HEK293T (cell line): ENCODE measurements at regions not wholly inside any gene's neighbourhood (a gene's known extent, or its start where the extent isn't known, plus 50 kb on each side); places are given as distances from the start of the nearest gene placed in this dataset.

Experiments used
- ARNT ChIP-seq: fragments of 450-650 bp; IDR thresholded peaks from 2 replicates; pipeline ENCODE4 v1.6.1; 2017; ENCODE audit warnings: mild to moderate bottlenecking
- BHLHE40 ChIP-seq: fragments of 450-650 bp; IDR thresholded peaks from 2 replicates; pipeline ENCODE4 v1.6.1; 2016; ENCODE audit warnings: mild to moderate bottlenecking, moderate library complexity, borderline replicate concordance
- ELF4 ChIP-seq: fragments of 450-650 bp; IDR thresholded peaks from 2 replicates; pipeline ENCODE4 v1.6.1; 2017; ENCODE audit warnings: antibody characterized with exemption
- FOXA1 ChIP-seq: fragments of 450-650 bp; IDR thresholded peaks from 2 replicates; pipeline ENCODE4 v1.6.1; 2016; ENCODE audit warnings: mild to moderate bottlenecking
- FOXM1 ChIP-seq: fragments of 450-650 bp; IDR thresholded peaks from 2 replicates; pipeline ENCODE4 v1.6.1; 2017; ENCODE audit warnings: mild to moderate bottlenecking, borderline replicate concordance
- HDGF ChIP-seq: fragments of 450-650 bp; IDR thresholded peaks from 2 replicates; pipeline ENCODE4 v1.6.1; 2017; ENCODE audit warnings: antibody characterized with exemption, borderline replicate concordance
- TARDBP ChIP-seq: fragments of 450-650 bp; IDR thresholded peaks from 2 replicates; pipeline ENCODE4 v1.6.1; 2016

GRCh38 chr5:68033029-68033428 is 182.5 kb upstream of the PIK3R1 start:
- TF ChIP-seq BHLHE40 (no peak), HDGF (no peak), FOXM1 (no peak), TARDBP (no peak), ELF4 (no peak), ARNT (no peak), FOXA1 (no peak)
